GM12878 (cell line): ENCODE measurements at regions not wholly inside any gene's neighbourhood (a gene's known extent, or its start where the extent isn't known, plus 50 kb on each side); places are given as distances from the start of the nearest gene placed in this dataset.

ENCODE experiments used
- IRF4 ChIP-seq: IDR thresholded peaks from 2 replicates; pipeline ENCODE4 v1.6.1; 2011; ENCODE audit warnings: low read depth, low read length
- MXI1 ChIP-seq: fragments of 150-350 bp; IDR thresholded peaks from 2 replicates; pipeline ENCODE4 v1.6.1; 2011; ENCODE audit warnings: low read depth, mild to moderate bottlenecking, inconsistent platforms, low read length, improper control_type of control experiment
- NR2C1 ChIP-seq: fragments of 450-650 bp; IDR thresholded peaks from 2 replicates; pipeline ENCODE4 v1.6.1; 2017; ENCODE audit warnings: antibody characterized with exemption, mild to moderate bottlenecking, moderate library complexity
- SUPT20H ChIP-seq: IDR thresholded peaks from 2 replicates; pipeline ENCODE4 v1.6.1; 2011; ENCODE audit warnings: low read depth, mild to moderate bottlenecking, low read length, moderate library complexity, borderline replicate concordance; ENCODE audit not compliant: control insufficient read depth
- TF ChIP-seq, protein P1 (sequence below): fragments of 450-650 bp; formaldehyde crosslinking; IDR thresholded peaks from 2 replicates; pipeline ENCODE4 v1.4.0; 2022; ENCODE audit warnings: mild to moderate bottlenecking, moderate library complexity
- TF ChIP-seq, protein P2 (sequence below): IDR thresholded peaks from 2 replicates; pipeline ENCODE4 v1.6.1; 2012; ENCODE audit warnings: improper control_type of control experiment, low read depth, low read length; ENCODE audit not compliant: insufficient replicate concordance
- TF ChIP-seq, protein P3 (sequence below): IDR thresholded peaks from 2 replicates; pipeline ENCODE4 v1.6.1; 2011; ENCODE audit warnings: borderline replicate concordance, low read depth, mild to moderate bottlenecking, moderate library complexity, low read length; ENCODE audit not compliant: insufficient read depth, poor library complexity, severe bottlenecking

DNA sequence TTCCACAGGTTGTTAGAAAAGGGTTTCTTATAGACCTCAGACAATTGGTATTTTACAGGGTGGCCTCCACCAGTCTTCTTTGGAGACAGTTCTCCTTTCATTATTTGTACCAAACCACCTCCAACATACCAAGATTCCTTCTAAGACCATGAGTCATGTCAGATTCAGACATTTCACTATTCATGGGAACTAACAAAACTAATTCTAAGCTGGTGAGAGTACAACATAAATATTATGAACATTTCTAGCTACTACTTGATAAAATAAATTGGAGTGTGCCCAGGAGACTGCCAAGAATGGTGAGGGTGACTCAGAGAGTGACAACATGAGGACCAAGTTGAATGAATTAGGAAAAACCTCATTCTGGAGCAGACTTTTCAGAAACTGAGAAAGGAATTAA lies 494.6 kb upstream of the LRRC4C start (continued):
- TF ChIP-seq, protein P1, sequence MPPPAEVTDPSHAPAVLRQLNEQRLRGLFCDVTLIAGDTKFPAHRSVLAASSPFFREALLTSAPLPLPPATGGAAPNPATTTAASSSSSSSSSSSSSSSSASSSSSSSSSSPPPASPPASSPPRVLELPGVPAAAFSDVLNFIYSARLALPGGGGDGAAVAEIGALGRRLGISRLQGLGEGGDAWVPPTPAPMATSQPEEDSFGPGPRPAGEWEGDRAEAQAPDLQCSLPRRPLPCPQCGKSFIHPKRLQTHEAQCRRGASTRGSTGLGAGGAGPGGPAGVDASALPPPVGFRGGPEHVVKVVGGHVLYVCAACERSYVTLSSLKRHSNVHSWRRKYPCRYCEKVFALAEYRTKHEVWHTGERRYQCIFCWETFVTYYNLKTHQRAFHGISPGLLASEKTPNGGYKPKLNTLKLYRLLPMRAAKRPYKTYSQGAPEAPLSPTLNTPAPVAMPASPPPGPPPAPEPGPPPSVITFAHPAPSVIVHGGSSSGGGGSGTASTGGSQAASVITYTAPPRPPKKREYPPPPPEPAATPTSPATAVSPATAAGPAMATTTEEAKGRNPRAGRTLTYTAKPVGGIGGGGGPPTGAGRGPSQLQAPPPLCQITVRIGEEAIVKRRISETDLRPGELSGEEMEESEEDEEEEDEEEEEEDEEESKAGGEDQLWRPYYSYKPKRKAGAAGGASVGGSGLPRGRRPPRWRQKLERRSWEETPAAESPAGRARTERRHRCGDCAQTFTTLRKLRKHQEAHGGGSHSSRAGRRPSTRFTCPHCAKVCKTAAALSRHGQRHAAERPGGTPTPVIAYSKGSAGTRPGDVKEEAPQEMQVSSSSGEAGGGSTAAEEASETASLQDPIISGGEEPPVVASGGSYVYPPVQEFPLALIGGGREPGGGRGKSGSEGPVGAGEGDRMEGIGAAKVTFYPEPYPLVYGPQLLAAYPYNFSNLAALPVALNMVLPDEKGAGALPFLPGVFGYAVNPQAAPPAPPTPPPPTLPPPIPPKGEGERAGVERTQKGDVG = no peak
- TF ChIP-seq, protein P2, sequence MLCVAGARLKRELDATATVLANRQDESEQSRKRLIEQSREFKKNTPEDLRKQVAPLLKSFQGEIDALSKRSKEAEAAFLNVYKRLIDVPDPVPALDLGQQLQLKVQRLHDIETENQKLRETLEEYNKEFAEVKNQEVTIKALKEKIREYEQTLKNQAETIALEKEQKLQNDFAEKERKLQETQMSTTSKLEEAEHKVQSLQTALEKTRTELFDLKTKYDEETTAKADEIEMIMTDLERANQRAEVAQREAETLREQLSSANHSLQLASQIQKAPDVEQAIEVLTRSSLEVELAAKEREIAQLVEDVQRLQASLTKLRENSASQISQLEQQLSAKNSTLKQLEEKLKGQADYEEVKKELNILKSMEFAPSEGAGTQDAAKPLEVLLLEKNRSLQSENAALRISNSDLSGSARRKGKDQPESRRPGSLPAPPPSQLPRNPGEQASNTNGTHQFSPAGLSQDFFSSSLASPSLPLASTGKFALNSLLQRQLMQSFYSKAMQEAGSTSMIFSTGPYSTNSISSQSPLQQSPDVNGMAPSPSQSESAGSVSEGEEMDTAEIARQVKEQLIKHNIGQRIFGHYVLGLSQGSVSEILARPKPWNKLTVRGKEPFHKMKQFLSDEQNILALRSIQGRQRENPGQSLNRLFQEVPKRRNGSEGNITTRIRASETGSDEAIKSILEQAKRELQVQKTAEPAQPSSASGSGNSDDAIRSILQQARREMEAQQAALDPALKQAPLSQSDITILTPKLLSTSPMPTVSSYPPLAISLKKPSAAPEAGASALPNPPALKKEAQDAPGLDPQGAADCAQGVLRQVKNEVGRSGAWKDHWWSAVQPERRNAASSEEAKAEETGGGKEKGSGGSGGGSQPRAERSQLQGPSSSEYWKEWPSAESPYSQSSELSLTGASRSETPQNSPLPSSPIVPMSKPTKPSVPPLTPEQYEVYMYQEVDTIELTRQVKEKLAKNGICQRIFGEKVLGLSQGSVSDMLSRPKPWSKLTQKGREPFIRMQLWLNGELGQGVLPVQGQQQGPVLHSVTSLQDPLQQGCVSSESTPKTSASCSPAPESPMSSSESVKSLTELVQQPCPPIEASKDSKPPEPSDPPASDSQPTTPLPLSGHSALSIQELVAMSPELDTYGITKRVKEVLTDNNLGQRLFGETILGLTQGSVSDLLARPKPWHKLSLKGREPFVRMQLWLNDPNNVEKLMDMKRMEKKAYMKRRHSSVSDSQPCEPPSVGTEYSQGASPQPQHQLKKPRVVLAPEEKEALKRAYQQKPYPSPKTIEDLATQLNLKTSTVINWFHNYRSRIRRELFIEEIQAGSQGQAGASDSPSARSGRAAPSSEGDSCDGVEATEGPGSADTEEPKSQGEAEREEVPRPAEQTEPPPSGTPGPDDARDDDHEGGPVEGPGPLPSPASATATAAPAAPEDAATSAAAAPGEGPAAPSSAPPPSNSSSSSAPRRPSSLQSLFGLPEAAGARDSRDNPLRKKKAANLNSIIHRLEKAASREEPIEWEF = no peak
- TF ChIP-seq IRF4 (no peak), NR2C1 (no peak), MXI1 (no peak), SUPT20H (no peak)
- TF ChIP-seq, protein P3, sequence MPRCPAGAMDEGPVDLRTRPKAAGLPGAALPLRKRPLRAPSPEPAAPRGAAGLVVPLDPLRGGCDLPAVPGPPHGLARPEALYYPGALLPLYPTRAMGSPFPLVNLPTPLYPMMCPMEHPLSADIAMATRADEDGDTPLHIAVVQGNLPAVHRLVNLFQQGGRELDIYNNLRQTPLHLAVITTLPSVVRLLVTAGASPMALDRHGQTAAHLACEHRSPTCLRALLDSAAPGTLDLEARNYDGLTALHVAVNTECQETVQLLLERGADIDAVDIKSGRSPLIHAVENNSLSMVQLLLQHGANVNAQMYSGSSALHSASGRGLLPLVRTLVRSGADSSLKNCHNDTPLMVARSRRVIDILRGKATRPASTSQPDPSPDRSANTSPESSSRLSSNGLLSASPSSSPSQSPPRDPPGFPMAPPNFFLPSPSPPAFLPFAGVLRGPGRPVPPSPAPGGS = no peak
- TF ChIP-seq, all 136 proteins: peak for 0
